Stimulated activated CD8-positive, alpha-beta memory T cell treated with anti-CD3 and anti-CD28 coated beads, Interleukin-7, amount 100 ng/mL, for 48 hours (primary cell): ENCODE measurements at regions not wholly inside any gene's neighbourhood (a gene's known extent, or its start where the extent isn't known, plus 50 kb on each side); places are given as distances from the start of the nearest gene placed in this dataset.
"Not testable (repeated sequence)": the region's sequence is repeated elsewhere in the genome, so short reads cannot be mapped to it uniquely, and the experiment has no call there.

Source experiments
- DNase-seq, 2 donors: peaks; one replicate each; pipeline ENCODE4 v3.0.0-alpha.2; 2020; ENCODE audit warnings: low read depth in 1 of 2; ENCODE audit errors: extremely low read depth in 1 of 2

- not testable (repeated sequence) for DNase-seq
These were observed 215.9 kb upstream of the CCL2 start for GRCh38 chr17:34039213-34039612.

GRCh38 chr17:34039759-34040555 lies 215.1 kb upstream of the CCL2 start:
- not testable (repeated sequence) for DNase-seq

GRCh38 chr17:34045990-34046389 lies 209.1 kb upstream of the CCL2 start:
- DNase-seq: no peak

- no peak for DNase-seq
These were observed 204.0 kb upstream of the CCL2 start for GRCh38 chr17:34051046-34051445.

- DNase-seq: no peak
These were observed 200.6 kb upstream of the CCL2 start for GRCh38 chr17:34054495-34054894.

GRCh38 chr17:34055606-34056005 lies 199.5 kb upstream of the CCL2 start:
- no peak for DNase-seq

GRCh38 chr17:34059423-34060220 lies 195.5 kb upstream of the CCL2 start:
- DNase-seq: no peak

- no peak for DNase-seq
These were observed 188.6 kb upstream of the CCL2 start for GRCh38 chr17:34066528-34066927.

GRCh38 chr17:34067011-34067410 lies 188.1 kb upstream of the CCL2 start:
- no peak for DNase-seq

GRCh38 chr17:34068571-34068970 lies 186.5 kb upstream of the CCL2 start:
- DNase-seq: no peak

- DNase-seq: no peak
These were observed 184.4 kb upstream of the CCL2 start for GRCh38 chr17:34070712-34071111.

GRCh38 chr17:34071886-34072420 lies 183.1 kb upstream of the CCL2 start:
- no peak for DNase-seq

GRCh38 chr17:34075076-34075475 lies 180.0 kb upstream of the CCL2 start:
- no peak for DNase-seq

GRCh38 chr17:34076743-34077631 lies 178.1 kb upstream of the CCL2 start:
- no peak for DNase-seq

- DNase-seq: no peak
These were observed 173.8 kb upstream of the CCL2 start for GRCh38 chr17:34081269-34081668.

- DNase-seq: no peak
These were observed 172.7 kb upstream of the CCL2 start for GRCh38 chr17:34082404-34082803.

GRCh38 chr17:34089042-34089441 lies 166.0 kb upstream of the CCL2 start:
- DNase-seq: not testable (repeated sequence)

GRCh38 chr17:34090593-34090992 lies 164.5 kb upstream of the CCL2 start:
- no peak for DNase-seq

- no peak for DNase-seq
These were observed 163.1 kb upstream of the CCL2 start for GRCh38 chr17:34091975-34092374.

GRCh38 chr17:34095106-34095505 lies 160.0 kb upstream of the CCL2 start:
- no peak for DNase-seq

- DNase-seq: no peak
These were observed 156.4 kb upstream of the CCL2 start for GRCh38 chr17:34098699-34099098.
